GM18870 (cell line): ENCODE measurements at regions not wholly inside any gene's neighbourhood (a gene's known extent, or its start where the extent isn't known, plus 50 kb on each side); places are given as distances from the start of the nearest gene placed in this dataset.
"Not testable (repeated sequence)": the region's sequence is repeated elsewhere in the genome, so short reads cannot be mapped to it uniquely, and the experiment has no call there.

Source experiments
- ATAC-seq: cut with Tn5 transposase; IDR thresholded peaks from one replicate; pipeline ENCODE4 v1.9.1; 2021; ENCODE audit warnings: moderate library complexity; ENCODE audit not compliant: unreplicated experiment

GRCh38 chrX:7542587-7543380, 300.2 kb upstream of the VCX start:
- ATAC-seq: no peak

GRCh38 chrX:7522860-7523259, 320.1 kb upstream of the VCX start:
- no peak for ATAC-seq

GRCh38 chrX:7515681-7516413, 327.1 kb upstream of the VCX start:
- no peak for ATAC-seq

- no peak for ATAC-seq
Measured at GRCh38 chrX:7514871-7515599, 327.9 kb upstream of the VCX start.

- no peak for ATAC-seq
Measured at GRCh38 chrX:7512845-7513244, 330.1 kb upstream of the VCX start.

- no peak for ATAC-seq
Measured at GRCh38 chrX:7503251-7503650, 339.7 kb upstream of the VCX start.

GRCh38 chrX:7500386-7500785, 342.6 kb upstream of the VCX start:
- no peak for ATAC-seq

GRCh38 chrX:7486505-7486904, 338.6 kb upstream of the PUDP start:
- ATAC-seq: no peak

- no peak for ATAC-seq
Measured at GRCh38 chrX:7485061-7485460, 337.1 kb upstream of the PUDP start.

- no peak for ATAC-seq
Measured at GRCh38 chrX:7480721-7481120, 332.8 kb upstream of the PUDP start.

- ATAC-seq: no peak
Measured at GRCh38 chrX:7462110-7462509, 314.2 kb upstream of the PUDP start.

- not testable (repeated sequence) for ATAC-seq
Measured at GRCh38 chrX:7461051-7461450, 313.1 kb upstream of the PUDP start.

- ATAC-seq: no peak
Measured at GRCh38 chrX:7447801-7448499, 300.0 kb upstream of the PUDP start.

- no peak for ATAC-seq
Measured at GRCh38 chrX:7446815-7447214, 298.9 kb upstream of the PUDP start.

- ATAC-seq: peak; percentile 99
Measured at GRCh38 chrX:7444967-7445366, 297.0 kb upstream of the PUDP start.

- ATAC-seq: no peak
Measured at GRCh38 chrX:7441586-7441985, 293.6 kb upstream of the PUDP start.

- ATAC-seq: no peak
Measured at GRCh38 chrX:7435822-7436221, 287.9 kb upstream of the PUDP start.

- no peak for ATAC-seq
Measured at GRCh38 chrX:7432901-7433300, 284.9 kb upstream of the PUDP start.

GRCh38 chrX:7420717-7421116, 272.8 kb upstream of the PUDP start:
- ATAC-seq: no peak

GRCh38 chrX:7414753-7415152, 266.8 kb upstream of the PUDP start:
- no peak for ATAC-seq

GRCh38 chrX:7412840-7413239, 264.9 kb upstream of the PUDP start:
- ATAC-seq: no peak
